GM12878 (cell line): ENCODE measurements at regions not wholly inside any gene's neighbourhood (a gene's known extent, or its start where the extent isn't known, plus 50 kb on each side); places are given as distances from the start of the nearest gene placed in this dataset.

Experiments used
- ATAC-seq: fragments of 200-7000 bp; cut with Tn5 transposase; 3 replicates; pipeline ENCODE4 v1.9.1; 2020; ENCODE audit warnings: mild to moderate bottlenecking, moderate library complexity
- BruUV-seq: library from RNA; stranded (reverse); fragments of 400-500 nt; replicated peaks from 2 replicates; lab custom pipeline; 2021; lab: Mats Ljungman, UMichigan
- CTCF ChIA-PET: fragments of 300-600 bp; sonication (Branson Sonifier 250); formaldehyde crosslinking; extraction: SDS; loops from one replicate; lab custom pipeline; 2021; ENCODE audit warnings: inconsistent platforms; lab: Yijun Ruan, JAX
- POLR2A ChIA-PET: fragments of 350-600 bp; formaldehyde crosslinking; extraction: SDS; loops from one replicate; lab custom pipeline; 2021; ENCODE audit warnings: inconsistent platforms; lab: Charles Lee
- RAD21 ChIA-PET: fragments of 300-600 bp; sonication (Branson Sonifier 250); formaldehyde crosslinking; loops from one replicate; lab custom pipeline; 2023; ENCODE audit warnings: antibody characterized with exemption; ENCODE audit not compliant: unreplicated experiment; lab: Charles Lee
- SMC1A ChIA-PET: fragments of 300-600 bp; sonication (Branson Sonifier 250); formaldehyde crosslinking; loops from one replicate; lab custom pipeline; 2023; ENCODE audit not compliant: unreplicated experiment, uncharacterized antibody; lab: Charles Lee
- DNase-seq: peaks from one replicate; pipeline ENCODE4 v3.0.0-alpha.2; 2011; ENCODE audit warnings: low read depth, low spot score
- FAIRE-seq: peaks from 3 replicates; lab custom pipeline; 2011; peaks lifted over from hg19 to GRCh38; lab: Jason Lieb, UNC
- H2AFZ ChIP-seq: 2 replicates; pipeline ENCODE4 v1.6.0; 2011; ENCODE audit warnings: low read depth, low read length, control low read depth; ENCODE audit not compliant: control insufficient read depth
- H3K27ac ChIP-seq: 2 replicates; pipeline ENCODE4 v1.5.1; 2011; ENCODE audit warnings: control low read depth; ENCODE audit not compliant: control insufficient read depth, insufficient read depth
- H3K27me3 ChIP-seq, 2 experiments: replicated peaks in 1 of 2; 2 replicates each; pipeline versions ENCODE4 v1.6.0 to v1.6.1; 2011; ENCODE audit warnings: low read length in 1 of 2; ENCODE audit not compliant: control insufficient read depth in 2 of 2, insufficient read depth in 2 of 2
- H3K36me3 ChIP-seq, 2 experiments: 2 replicates each; pipeline ENCODE4 v1.5.1; 2011; ENCODE audit warnings: low read length in 1 of 2; ENCODE audit not compliant: control insufficient read depth in 2 of 2, insufficient read depth in 2 of 2
- H3K4me1 ChIP-seq: 2 replicates; pipeline ENCODE4 v1.6.1; 2011; ENCODE audit warnings: mild to moderate bottlenecking, low read length, moderate library complexity, mixed read lengths; ENCODE audit not compliant: control insufficient read depth, insufficient read depth
- H3K4me2 ChIP-seq: 2 replicates; pipeline ENCODE4 v1.6.0; 2011; ENCODE audit warnings: control low read depth; ENCODE audit not compliant: control insufficient read depth, insufficient read depth
- H3K4me3 ChIP-seq: fragments of 200-600 bp; sonication (generic); 2 replicates; pipeline ENCODE4 v1.5.1; 2016
- H3K79me2 ChIP-seq: 2 replicates; pipeline ENCODE4 v1.6.0; 2011; ENCODE audit warnings: low read length; ENCODE audit not compliant: control insufficient read depth, insufficient read depth
- H3K9ac ChIP-seq: 2 replicates; pipeline ENCODE4 v1.8.0; 2011; ENCODE audit warnings: low read length, control low read depth, mixed read lengths; ENCODE audit not compliant: control insufficient read depth, insufficient read depth
- H3K9me3 ChIP-seq: replicated peaks from 3 replicates; pipeline ENCODE4 v1.5.1; 2011; ENCODE audit warnings: mild to moderate bottlenecking, low read length; ENCODE audit not compliant: control insufficient read depth, insufficient read depth
- H4K20me1 ChIP-seq: 2 replicates; pipeline ENCODE4 v1.6.0; 2011; ENCODE audit not compliant: control insufficient read depth, insufficient read depth
- CBX3 ChIP-seq: fragments of 200-600 bp; sonication (generic); IDR thresholded peaks from 2 replicates; pipeline ENCODE4 v1.6.1; 2016; ENCODE audit warnings: low read depth, borderline replicate concordance
- CHD2 ChIP-seq: IDR thresholded peaks from 2 replicates; pipeline ENCODE4 v1.6.1; 2011; ENCODE audit warnings: low read depth, low read length, improper control_type of control experiment, borderline replicate concordance
- CREM ChIP-seq: IDR thresholded peaks from 2 replicates; pipeline ENCODE4 v1.6.1; 2014; ENCODE audit warnings: antibody characterized with exemption, low read depth
- ESRRA ChIP-seq: IDR thresholded peaks from 2 replicates; pipeline ENCODE4 v1.6.1; 2012; ENCODE audit warnings: mild to moderate bottlenecking, low read length, improper control_type of control experiment
- GATAD2B ChIP-seq: fragments of 450-650 bp; conservative IDR thresholded peaks from 2 replicates; pipeline ENCODE4 v1.6.1; 2017; ENCODE audit warnings: low read depth, mild to moderate bottlenecking, moderate library complexity
- MEF2B ChIP-seq: fragments of 450-650 bp; IDR thresholded peaks from 2 replicates; pipeline ENCODE4 v1.6.1; 2018; ENCODE audit warnings: mild to moderate bottlenecking, moderate library complexity; ENCODE audit not compliant: partially characterized antibody, poor library complexity, severe bottlenecking
- NR2C2 ChIP-seq: IDR thresholded peaks from 2 replicates; pipeline ENCODE4 v1.6.1; 2011; ENCODE audit warnings: borderline replicate concordance, low read depth; ENCODE audit not compliant: control insufficient read depth, insufficient read length
- RAD51 ChIP-seq: fragments of 450-650 bp; IDR thresholded peaks from 2 replicates; pipeline ENCODE4 v1.6.1; 2016; ENCODE audit warnings: moderate library complexity, mild to moderate bottlenecking, inconsistent platforms
- RELA ChIP-seq: fragments of 450-650 bp; IDR thresholded peaks from 2 replicates; pipeline ENCODE4 v1.8.0; 2014; ENCODE audit warnings: borderline replicate concordance; ENCODE audit not compliant: partially characterized antibody
- SIX5 ChIP-seq: IDR thresholded peaks from 2 replicates; pipeline ENCODE4 v1.6.1; 2011; ENCODE audit warnings: mild to moderate bottlenecking, low read depth, low read length, moderate library complexity; ENCODE audit not compliant: severe bottlenecking
- WGBS: methylation state at CpG from one replicate; pipeline ENCODE4 v1.1.6; 2016; ENCODE audit warnings: low lambda C conversion rate; ENCODE audit not compliant: insufficient replicate concordance, insufficient coverage; ENCODE audit errors: missing lambda C conversion rate; 5-methylcytosine and 5-hydroxymethylcytosine counted together
- in situ Hi-C: fragments of 300-500 bp; cut with MboI; formaldehyde crosslinking; loops from 9 replicates; pipeline ENCODE4 v1.14.3; 2018; ENCODE audit warnings: mixed read lengths
- intact Hi-C: fragments of 100-400 bp; cut with micrococcal nuclease; formaldehyde crosslinking; loops from one replicate; pipeline ENCODE4 v1.14.2; 2022; ENCODE audit not compliant: unreplicated experiment
- TF ChIP-seq, protein P1 (sequence below): fragments of 450-650 bp; IDR thresholded peaks from 2 replicates; pipeline ENCODE4 v1.6.1; 2016; ENCODE audit warnings: mild to moderate bottlenecking
- TF ChIP-seq, protein P2 (sequence below): fragments of 450-650 bp; IDR thresholded peaks from 2 replicates; pipeline ENCODE4 v1.6.1; 2017; ENCODE audit warnings: antibody characterized with exemption, mild to moderate bottlenecking, moderate library complexity
- TF ChIP-seq, protein P3 (sequence below): fragments of 450-650 bp; IDR thresholded peaks from 2 replicates; pipeline ENCODE4 v1.6.1; 2017; ENCODE audit warnings: mild to moderate bottlenecking, moderate library complexity

DNA sequence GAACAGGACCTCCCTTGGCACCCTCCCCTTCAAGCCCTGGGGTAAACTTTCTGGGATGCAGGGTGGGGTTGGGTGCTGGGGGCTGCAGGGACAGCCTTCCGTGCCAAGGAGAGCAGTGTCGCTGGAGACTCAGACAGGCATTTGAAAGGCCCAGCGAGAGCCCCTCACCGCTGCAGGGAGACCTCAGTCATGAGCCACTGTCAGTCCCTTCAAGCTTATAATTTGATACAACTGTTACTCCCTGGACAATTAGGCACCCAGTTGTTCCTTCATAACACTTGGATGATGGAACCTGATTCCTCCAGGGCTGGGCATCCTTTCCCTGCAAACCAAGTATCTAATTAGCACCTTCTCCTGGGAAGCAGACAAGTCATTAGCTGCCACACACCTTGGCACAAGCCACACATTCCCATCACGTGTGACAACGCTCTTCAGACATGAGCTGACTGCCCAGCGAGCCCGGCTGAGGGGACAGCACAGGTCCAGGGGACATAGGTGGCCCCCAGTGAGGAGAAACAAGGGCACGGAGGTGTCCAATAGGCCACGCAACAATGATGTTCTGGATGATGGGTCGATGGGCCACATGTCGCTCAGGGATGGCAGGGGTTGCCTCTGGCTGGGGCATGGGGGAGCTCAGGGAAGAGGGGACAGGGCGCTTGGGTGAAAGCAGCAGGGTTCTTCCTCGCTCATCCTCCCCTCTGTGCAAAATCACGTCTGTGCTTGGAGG is 59.6 kb downstream of the KCNF1 start:
- BruUV-seq, result no TSS peak
- TF ChIP-seq RELA (no peak), CBX3 (no peak), GATAD2B (no peak), RAD51 (no peak), CHD2 (no peak), ESRRA (no peak), NR2C2 (no peak), MEF2B (no peak), SIX5 (no peak), CREM (no peak)
- TF ChIP-seq, protein P1, sequence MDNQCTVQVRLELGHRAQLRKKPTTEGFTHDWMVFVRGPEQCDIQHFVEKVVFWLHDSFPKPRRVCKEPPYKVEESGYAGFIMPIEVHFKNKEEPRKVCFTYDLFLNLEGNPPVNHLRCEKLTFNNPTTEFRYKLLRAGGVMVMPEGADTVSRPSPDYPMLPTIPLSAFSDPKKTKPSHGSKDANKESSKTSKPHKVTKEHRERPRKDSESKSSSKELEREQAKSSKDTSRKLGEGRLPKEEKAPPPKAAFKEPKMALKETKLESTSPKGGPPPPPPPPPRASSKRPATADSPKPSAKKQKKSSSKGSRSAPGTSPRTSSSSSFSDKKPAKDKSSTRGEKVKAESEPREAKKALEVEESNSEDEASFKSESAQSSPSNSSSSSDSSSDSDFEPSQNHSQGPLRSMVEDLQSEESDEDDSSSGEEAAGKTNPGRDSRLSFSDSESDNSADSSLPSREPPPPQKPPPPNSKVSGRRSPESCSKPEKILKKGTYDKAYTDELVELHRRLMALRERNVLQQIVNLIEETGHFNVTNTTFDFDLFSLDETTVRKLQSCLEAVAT, result no peak
- TF ChIP-seq, protein P2, sequence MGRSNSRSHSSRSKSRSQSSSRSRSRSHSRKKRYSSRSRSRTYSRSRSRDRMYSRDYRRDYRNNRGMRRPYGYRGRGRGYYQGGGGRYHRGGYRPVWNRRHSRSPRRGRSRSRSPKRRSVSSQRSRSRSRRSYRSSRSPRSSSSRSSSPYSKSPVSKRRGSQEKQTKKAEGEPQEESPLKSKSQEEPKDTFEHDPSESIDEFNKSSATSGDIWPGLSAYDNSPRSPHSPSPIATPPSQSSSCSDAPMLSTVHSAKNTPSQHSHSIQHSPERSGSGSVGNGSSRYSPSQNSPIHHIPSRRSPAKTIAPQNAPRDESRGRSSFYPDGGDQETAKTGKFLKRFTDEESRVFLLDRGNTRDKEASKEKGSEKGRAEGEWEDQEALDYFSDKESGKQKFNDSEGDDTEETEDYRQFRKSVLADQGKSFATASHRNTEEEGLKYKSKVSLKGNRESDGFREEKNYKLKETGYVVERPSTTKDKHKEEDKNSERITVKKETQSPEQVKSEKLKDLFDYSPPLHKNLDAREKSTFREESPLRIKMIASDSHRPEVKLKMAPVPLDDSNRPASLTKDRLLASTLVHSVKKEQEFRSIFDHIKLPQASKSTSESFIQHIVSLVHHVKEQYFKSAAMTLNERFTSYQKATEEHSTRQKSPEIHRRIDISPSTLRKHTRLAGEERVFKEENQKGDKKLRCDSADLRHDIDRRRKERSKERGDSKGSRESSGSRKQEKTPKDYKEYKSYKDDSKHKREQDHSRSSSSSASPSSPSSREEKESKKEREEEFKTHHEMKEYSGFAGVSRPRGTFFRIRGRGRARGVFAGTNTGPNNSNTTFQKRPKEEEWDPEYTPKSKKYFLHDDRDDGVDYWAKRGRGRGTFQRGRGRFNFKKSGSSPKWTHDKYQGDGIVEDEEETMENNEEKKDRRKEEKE, result no peak
- TF ChIP-seq, protein P3, sequence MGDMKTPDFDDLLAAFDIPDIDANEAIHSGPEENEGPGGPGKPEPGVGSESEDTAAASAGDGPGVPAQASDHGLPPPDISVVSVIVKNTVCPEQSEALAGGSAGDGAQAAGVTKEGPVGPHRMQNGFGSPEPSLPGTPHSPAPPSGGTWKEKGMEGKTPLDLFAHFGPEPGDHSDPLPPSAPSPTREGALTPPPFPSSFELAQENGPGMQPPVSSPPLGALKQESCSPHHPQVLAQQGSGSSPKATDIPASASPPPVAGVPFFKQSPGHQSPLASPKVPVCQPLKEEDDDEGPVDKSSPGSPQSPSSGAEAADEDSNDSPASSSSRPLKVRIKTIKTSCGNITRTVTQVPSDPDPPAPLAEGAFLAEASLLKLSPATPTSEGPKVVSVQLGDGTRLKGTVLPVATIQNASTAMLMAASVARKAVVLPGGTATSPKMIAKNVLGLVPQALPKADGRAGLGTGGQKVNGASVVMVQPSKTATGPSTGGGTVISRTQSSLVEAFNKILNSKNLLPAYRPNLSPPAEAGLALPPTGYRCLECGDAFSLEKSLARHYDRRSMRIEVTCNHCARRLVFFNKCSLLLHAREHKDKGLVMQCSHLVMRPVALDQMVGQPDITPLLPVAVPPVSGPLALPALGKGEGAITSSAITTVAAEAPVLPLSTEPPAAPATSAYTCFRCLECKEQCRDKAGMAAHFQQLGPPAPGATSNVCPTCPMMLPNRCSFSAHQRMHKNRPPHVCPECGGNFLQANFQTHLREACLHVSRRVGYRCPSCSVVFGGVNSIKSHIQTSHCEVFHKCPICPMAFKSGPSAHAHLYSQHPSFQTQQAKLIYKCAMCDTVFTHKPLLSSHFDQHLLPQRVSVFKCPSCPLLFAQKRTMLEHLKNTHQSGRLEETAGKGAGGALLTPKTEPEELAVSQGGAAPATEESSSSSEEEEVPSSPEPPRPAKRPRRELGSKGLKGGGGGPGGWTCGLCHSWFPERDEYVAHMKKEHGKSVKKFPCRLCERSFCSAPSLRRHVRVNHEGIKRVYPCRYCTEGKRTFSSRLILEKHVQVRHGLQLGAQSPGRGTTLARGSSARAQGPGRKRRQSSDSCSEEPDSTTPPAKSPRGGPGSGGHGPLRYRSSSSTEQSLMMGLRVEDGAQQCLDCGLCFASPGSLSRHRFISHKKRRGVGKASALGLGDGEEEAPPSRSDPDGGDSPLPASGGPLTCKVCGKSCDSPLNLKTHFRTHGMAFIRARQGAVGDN, result no peak
- no peak for ATAC-seq

More for the DNA sequence above, 59.6 kb downstream of the KCNF1 start:
- no peaks in the 10 kb centered on the region for H3K4me1 ChIP-seq
- in situ Hi-C loops (no loop called here), intact Hi-C loops (no loop called here)
- POLR2A ChIA-PET, result no interaction called here
- no peak overlapping the region for H3K27ac ChIP-seq
- no peak overlapping the region for H3K4me3 ChIP-seq
- H3K27me3 ChIP-seq, result peaks cover 1 to 4% of the 10 kb centered on the region in 2 experiments
- H3K9me3 ChIP-seq, result no peaks in the 10 kb centered on the region
- CTCF ChIA-PET, result no interaction called here
- H3K9ac ChIP-seq, result no peak overlapping the region
- no peaks in the 10 kb centered on the region for H3K36me3 ChIP-seq
- no peak overlapping the region for H2AFZ ChIP-seq
- FAIRE-seq, result no peak
- WGBS, result 25% methylated on average over 15 of the region's 15 CpGs
- no peaks in the 10 kb centered on the region for H4K20me1 ChIP-seq
- no peak overlapping the region for H3K4me2 ChIP-seq
- RAD21 ChIA-PET, result no interaction called here
- SMC1A ChIA-PET, result no interaction called here
- DNase-seq, result no peak
- no peaks in the 10 kb centered on the region for H3K79me2 ChIP-seq
